ENCODE measurements at regions not wholly inside any gene's neighbourhood (a gene's known extent, or its start where the extent isn't known, plus 50 kb on each side); places are given as distances from the start of the nearest gene placed in this dataset.

- Histone ChIP-seq H3K4me1 (ENCODE audit: insufficient read depth, low read length, poor library complexity, severe bottlenecking) (no peaks in the 10 kb centered on the region), H3K4me2 (ENCODE audit: low read length) (no peak overlapping the region), H2AFZ (ENCODE audit: low read length) (no peak overlapping the region), H3K27ac (ENCODE audit: low read depth, low read length, poor library complexity, severe bottlenecking) (no peak overlapping the region), H3K79me2 (ENCODE audit: insufficient read depth, low read depth, low read length) (no peaks in the 10 kb centered on the region), H4K20me1 (ENCODE audit: insufficient read depth, low read length) (no peaks in the 10 kb centered on the region), H3K36me3 (ENCODE audit: insufficient read depth, low read length) (no peaks in the 10 kb centered on the region), H3K4me3 (ENCODE audit: low read depth, low read length, poor library complexity, severe bottlenecking) (no peak overlapping the region), H3K9me3 (ENCODE audit: low read length) (no peaks in the 10 kb centered on the region), H3K9me2 (ENCODE audit: insufficient read depth, low read length) (no peaks in the 10 kb centered on the region)
- TF ChIP-seq EZH2phosphoT487 (IDR thresholded peaks at IDR 0.05; ENCODE audit: borderline replicate concordance, low read depth, low read length) (no peak), CTCF (conservative IDR thresholded peaks at IDR 0.05; ENCODE audit: low read length) (no peak)
- CTCF ChIA-PET (ENCODE audit: unreplicated experiment) = no interaction called here
- intact Hi-C loops (cut with micrococcal nuclease; ENCODE audit: unreplicated experiment) = loop anchor here (10.0 kb wide), 1 partner anchor 374 kb away; no protein-coding TSS in a partner anchor
- POLR2A ChIA-PET = no interaction called here
- BruUV-seq (replicated peaks) = no TSS peak
- DNase-seq (ENCODE audit: low spot score) = no peak
Measured at GRCh38 chr9:23120630-23121029, 674.0 kb downstream of the DMRTA1 start.

DNA sequence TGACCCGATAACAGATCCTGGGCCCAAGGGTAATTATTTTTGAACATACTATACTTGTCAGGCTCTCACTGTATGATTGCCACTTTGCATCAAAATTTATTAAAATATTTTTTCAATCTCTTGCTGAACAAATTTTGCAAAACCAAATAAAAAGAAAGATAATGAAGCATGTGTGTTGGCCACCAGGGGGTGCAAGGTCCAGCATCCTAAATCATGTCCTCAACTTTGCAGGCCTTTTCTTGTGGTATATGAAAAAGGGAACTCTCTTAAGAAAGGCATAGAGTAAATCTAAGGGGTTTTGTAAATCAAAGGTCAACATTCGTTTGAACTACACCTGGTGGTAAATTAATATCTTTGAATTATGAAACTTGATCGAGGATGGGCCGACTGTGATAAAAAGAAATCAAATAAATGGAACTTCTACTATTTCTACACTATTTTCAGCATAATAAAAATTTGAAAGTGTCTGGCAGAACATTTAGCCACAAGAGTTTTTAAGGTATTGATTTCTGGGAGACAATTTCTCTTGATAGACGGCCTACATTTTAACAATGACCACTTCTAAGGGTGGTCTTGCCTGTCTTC lies 676.5 kb downstream of the DMRTA1 start:
- TF ChIP-seq CTCF (conservative IDR thresholded peaks at IDR 0.05; ENCODE audit: low read length) (peak; percentile 85), EZH2phosphoT487 (IDR thresholded peaks at IDR 0.05; ENCODE audit: borderline replicate concordance, low read depth, low read length) (no peak)
- no TSS peak for BruUV-seq (replicated peaks)
- Histone ChIP-seq H4K20me1 (ENCODE audit: insufficient read depth, low read length) (no peaks in the 10 kb centered on the region), H3K4me1 (ENCODE audit: insufficient read depth, low read length, poor library complexity, severe bottlenecking) (no peaks in the 10 kb centered on the region), H3K4me3 (ENCODE audit: low read depth, low read length, poor library complexity, severe bottlenecking) (no peak overlapping the region), H2AFZ (ENCODE audit: low read length) (no peak overlapping the region), H3K27ac (ENCODE audit: low read depth, low read length, poor library complexity, severe bottlenecking) (no peak overlapping the region), H3K36me3 (ENCODE audit: insufficient read depth, low read length) (no peaks in the 10 kb centered on the region), H3K9me2 (ENCODE audit: insufficient read depth, low read length) (no peaks in the 10 kb centered on the region), H3K9me3 (ENCODE audit: low read length) (no peaks in the 10 kb centered on the region), H3K4me2 (ENCODE audit: low read length) (no peak overlapping the region), H3K79me2 (ENCODE audit: insufficient read depth, low read depth, low read length) (no peaks in the 10 kb centered on the region)
- CTCF ChIA-PET (ENCODE audit: unreplicated experiment) = no interaction called here
- POLR2A ChIA-PET = no interaction called here
- peak; percentile 41 for DNase-seq (ENCODE audit: low spot score)
- intact Hi-C loops (cut with micrococcal nuclease; ENCODE audit: unreplicated experiment) = loop anchor here (10.0 kb wide), 1 partner anchor 372 kb away; no protein-coding TSS in a partner anchor

GRCh38 chr9:23145467-23145866 lies 680.6 kb downstream of the ELAVL2 start:
- Histone ChIP-seq H2AFZ (ENCODE audit: low read length) (no peak overlapping the region), H3K4me1 (ENCODE audit: insufficient read depth, low read length, poor library complexity, severe bottlenecking) (no peaks in the 10 kb centered on the region), H3K4me2 (ENCODE audit: low read length) (no peak overlapping the region), H3K79me2 (ENCODE audit: insufficient read depth, low read depth, low read length) (no peaks in the 10 kb centered on the region), H3K9me3 (ENCODE audit: low read length) (no peaks in the 10 kb centered on the region), H3K9me2 (ENCODE audit: insufficient read depth, low read length) (no peaks in the 10 kb centered on the region), H4K20me1 (ENCODE audit: insufficient read depth, low read length) (no peaks in the 10 kb centered on the region), H3K4me3 (ENCODE audit: low read depth, low read length, poor library complexity, severe bottlenecking) (no peak overlapping the region), H3K27ac (ENCODE audit: low read depth, low read length, poor library complexity, severe bottlenecking) (no peak overlapping the region), H3K36me3 (ENCODE audit: insufficient read depth, low read length) (no peaks in the 10 kb centered on the region)
- intact Hi-C loops (cut with micrococcal nuclease; ENCODE audit: unreplicated experiment) = no loop called here
- no peak for TF ChIP-seq CTCF (conservative IDR thresholded peaks at IDR 0.05; ENCODE audit: low read length)
- no peak for TF ChIP-seq EZH2phosphoT487 (IDR thresholded peaks at IDR 0.05; ENCODE audit: borderline replicate concordance, low read depth, low read length)
- BruUV-seq (replicated peaks) = no TSS peak
- CTCF ChIA-PET (ENCODE audit: unreplicated experiment) = no interaction called here
- POLR2A ChIA-PET = no interaction called here
- no peak for DNase-seq (ENCODE audit: low spot score)

Data from OCI-LY7 (cell line).